ENCODE measurements at regions not wholly inside any gene's neighbourhood (a gene's known extent, or its start where the extent isn't known, plus 50 kb on each side); places are given as distances from the start of the nearest gene placed in this dataset.

DNA sequence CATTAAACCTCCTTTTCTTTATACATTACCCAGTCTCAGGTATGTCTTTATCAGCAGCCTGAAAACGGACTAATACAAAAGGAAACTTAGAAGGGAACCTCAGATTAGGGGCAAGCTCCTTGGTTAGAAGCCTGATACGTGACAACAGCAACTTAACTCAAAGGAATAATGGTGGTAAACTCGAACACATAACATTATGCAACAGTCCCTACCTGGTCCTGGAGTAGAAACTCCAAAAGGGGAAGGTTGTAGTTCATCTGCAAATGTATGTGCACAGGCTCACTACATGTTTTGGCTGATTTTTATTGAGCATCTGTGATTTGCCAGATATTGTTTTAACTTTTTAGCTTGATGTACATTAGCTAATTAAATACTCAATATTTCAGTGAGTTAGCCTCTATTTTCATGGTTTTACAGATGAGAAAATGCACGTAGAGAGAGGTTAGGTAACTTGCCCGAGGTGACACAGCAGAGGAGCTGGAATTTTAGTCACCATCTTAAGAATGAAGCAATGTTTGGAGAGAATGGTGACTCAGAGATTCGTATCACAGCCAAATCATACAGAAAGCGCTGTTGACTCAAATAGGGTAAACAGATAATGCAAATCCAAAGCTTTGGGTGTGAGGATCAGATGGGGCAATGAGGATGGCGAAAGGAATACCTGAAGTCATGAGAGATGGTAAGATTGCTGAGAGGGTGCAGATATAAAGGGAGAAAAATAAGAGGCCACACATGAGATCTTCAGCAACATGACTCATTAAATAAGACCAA is 194.9 kb upstream of the RBFOX1 start:
- TF ChIP-seq, protein P1, sequence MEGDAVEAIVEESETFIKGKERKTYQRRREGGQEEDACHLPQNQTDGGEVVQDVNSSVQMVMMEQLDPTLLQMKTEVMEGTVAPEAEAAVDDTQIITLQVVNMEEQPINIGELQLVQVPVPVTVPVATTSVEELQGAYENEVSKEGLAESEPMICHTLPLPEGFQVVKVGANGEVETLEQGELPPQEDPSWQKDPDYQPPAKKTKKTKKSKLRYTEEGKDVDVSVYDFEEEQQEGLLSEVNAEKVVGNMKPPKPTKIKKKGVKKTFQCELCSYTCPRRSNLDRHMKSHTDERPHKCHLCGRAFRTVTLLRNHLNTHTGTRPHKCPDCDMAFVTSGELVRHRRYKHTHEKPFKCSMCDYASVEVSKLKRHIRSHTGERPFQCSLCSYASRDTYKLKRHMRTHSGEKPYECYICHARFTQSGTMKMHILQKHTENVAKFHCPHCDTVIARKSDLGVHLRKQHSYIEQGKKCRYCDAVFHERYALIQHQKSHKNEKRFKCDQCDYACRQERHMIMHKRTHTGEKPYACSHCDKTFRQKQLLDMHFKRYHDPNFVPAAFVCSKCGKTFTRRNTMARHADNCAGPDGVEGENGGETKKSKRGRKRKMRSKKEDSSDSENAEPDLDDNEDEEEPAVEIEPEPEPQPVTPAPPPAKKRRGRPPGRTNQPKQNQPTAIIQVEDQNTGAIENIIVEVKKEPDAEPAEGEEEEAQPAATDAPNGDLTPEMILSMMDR (IDR thresholded peaks at IDR 0.05; ENCODE audit: low read depth, low read length), result no peak
- H3K4me3 ChIP-seq (replicated peaks in 1 of 2; ENCODE audit: low read depth in 2 of 2, low read length in 2 of 2), result no peak overlapping the region
- peak in 1 of 2 donors; percentile 38 for DNase-seq (ENCODE audit: low read depth in 2 of 2)

DNA sequence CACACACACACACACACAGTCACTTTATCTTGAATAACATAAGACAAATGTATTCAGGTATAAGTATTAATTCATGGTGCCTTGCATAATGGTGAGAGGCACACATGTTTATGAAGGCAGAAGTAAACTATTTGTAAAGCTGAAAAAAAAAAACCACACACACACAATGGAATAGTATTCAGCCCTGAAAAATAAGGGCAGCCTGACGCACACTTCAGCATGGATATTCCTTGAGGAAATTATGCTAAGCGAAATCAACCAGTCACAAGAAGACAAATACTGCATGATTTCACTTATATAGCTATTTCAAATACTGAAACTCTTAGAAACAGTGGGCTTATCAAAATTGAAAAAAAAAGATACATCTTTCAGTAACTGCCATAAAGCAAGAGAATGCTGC is 200.2 kb upstream of the RBFOX1 start:
- no peak for DNase-seq (ENCODE audit: low read depth in 2 of 2)
- TF ChIP-seq, protein P1 (IDR thresholded peaks at IDR 0.05; ENCODE audit: low read depth, low read length), result no peak
- no peak overlapping the region for H3K4me3 ChIP-seq (replicated peaks in 1 of 2; ENCODE audit: low read depth in 2 of 2, low read length in 2 of 2)

DNA sequence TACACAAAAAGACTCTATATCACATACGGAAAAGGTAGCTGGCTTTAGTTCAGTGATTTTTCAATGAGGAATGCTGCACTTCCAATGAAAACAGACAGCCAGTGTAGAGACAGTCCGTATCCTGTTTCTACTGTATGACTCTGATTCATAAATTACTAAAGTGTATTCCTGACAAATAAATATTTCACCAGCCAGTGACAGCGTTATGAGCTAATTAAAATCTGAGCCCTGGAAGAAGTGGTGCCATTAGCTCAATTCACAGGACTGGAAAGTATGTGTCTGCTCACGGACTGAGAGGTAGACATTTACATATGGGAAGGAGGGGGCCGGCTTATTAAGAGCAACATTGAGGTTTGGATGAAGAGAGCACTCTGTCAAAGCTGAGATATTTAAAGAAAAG is 207.9 kb upstream of the RBFOX1 start:
- no peak for DNase-seq (ENCODE audit: low read depth in 2 of 2)
- TF ChIP-seq, protein P1 (IDR thresholded peaks at IDR 0.05; ENCODE audit: low read depth, low read length), result no peak
- no peak overlapping the region for H3K4me3 ChIP-seq (replicated peaks in 1 of 2; ENCODE audit: low read depth in 2 of 2, low read length in 2 of 2)

DNA sequence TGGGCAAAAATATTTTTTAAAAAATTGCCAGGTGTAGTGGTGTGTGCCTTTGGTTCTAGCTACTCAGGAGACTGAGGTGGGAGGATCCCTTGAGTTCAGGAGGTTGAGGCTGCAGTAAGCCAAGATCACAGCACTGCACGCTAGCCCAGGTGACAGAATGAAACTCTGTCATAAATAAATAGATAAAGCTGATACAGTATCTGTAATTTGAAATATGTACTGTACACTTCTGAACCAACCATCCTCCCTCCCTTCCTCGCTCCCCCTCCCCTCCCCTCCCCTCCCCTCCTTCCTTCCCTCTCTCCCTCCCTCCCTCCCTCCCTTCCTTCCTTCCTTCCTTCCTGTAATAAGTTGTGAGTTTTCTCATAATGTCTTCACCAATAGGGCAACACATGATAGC is 208.4 kb upstream of the RBFOX1 start:
- TF ChIP-seq, protein P1 (IDR thresholded peaks at IDR 0.05; ENCODE audit: low read depth, low read length), result no peak
- no peak for DNase-seq (ENCODE audit: low read depth in 2 of 2)
- H3K4me3 ChIP-seq (replicated peaks in 1 of 2; ENCODE audit: low read depth in 2 of 2, low read length in 2 of 2), result no peak overlapping the region

DNA sequence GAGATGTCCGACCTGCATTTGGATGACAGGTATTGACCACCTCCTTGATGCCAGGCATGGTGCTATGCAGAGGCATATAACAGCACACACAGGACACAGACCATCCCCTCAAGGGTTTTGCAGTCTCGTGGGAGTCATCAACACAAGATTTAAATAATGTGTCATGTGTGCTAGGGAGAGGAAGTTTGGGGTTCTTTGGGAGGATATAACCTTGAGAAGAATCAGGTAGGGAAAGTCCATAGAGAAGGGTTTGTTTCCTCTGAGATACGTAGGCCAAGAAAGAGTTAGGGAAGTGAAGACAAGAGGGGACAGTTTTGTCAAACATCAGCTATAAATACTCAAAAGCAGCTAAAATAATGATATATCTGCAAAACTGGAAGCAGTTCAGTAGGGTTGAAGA is 215.9 kb upstream of the RBFOX1 start:
- DNase-seq (ENCODE audit: low read depth in 2 of 2), result no peak
- H3K4me3 ChIP-seq (replicated peaks in 1 of 2; ENCODE audit: low read depth in 2 of 2, low read length in 2 of 2), result no peak overlapping the region
- TF ChIP-seq, protein P1 (IDR thresholded peaks at IDR 0.05; ENCODE audit: low read depth, low read length), result no peak

DNA sequence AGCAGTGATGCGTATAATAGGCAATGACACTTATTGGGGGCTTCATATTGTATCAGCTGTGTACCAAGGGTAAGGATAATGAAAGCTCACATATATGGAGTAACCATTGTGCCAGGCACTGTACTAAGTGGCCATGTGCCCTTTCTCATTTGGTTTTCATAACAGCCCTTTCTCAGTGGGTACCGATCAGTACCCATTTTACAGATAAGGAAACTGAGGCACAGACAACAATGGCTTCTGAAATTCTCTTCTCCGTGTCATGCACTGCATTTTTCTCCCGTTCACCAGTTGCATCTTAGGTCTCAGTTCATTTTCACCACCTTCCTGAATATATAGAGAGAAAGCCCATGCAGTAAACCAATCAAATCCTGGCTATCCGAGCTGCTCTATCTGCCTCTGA is 216.7 kb upstream of the RBFOX1 start:
- no peak for DNase-seq (ENCODE audit: low read depth in 2 of 2)
- TF ChIP-seq, protein P1 (IDR thresholded peaks at IDR 0.05; ENCODE audit: low read depth, low read length), result no peak
- no peak overlapping the region for H3K4me3 ChIP-seq (replicated peaks in 1 of 2; ENCODE audit: low read depth in 2 of 2, low read length in 2 of 2)

DNA sequence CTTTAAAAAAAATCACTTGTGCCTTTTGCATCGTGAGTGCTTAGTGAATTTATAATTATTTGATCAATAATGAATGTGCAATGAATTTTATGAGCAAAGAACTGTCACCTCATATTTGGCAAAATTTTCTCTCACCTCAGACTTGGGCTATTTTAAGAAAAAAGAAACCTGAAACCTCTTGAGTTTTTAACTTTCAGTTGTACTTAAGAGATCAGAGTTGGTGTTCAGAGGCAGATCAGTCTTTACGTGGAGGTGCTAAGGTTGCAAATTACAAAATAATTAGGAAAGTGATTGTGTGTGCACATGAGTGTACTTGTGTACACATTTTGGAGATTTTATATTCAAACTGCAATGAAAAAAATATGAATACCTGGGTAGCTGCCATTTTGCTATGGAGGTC is 218.7 kb upstream of the RBFOX1 start:
- TF ChIP-seq, protein P1 (IDR thresholded peaks at IDR 0.05; ENCODE audit: low read depth, low read length), result no peak
- H3K4me3 ChIP-seq (replicated peaks in 1 of 2; ENCODE audit: low read depth in 2 of 2, low read length in 2 of 2), result no peak overlapping the region
- DNase-seq (ENCODE audit: low read depth in 2 of 2), result no peak
